ENCODE measurements at regions not wholly inside any gene's neighbourhood (a gene's known extent, or its start where the extent isn't known, plus 50 kb on each side); places are given as distances from the start of the nearest gene placed in this dataset.

DNA sequence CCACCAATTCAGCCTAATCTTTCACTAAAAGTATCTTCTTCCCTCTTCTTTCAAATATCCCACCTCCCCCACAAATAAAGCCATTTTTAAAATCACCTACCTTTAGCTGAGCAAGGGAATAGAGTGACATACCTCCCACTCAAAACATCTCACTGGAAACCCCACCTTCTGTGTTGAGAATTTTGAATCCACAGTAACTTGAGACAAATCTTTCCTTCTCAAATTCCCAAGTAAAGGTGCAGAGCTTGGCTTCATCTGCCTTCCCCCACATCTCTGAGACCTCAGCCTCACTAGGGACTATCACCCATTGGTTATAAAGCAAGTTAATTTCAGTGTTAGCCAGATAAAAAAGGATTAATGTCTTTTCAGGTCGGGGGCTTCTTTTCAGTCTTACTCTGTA, 180.4 kb downstream of the INO80D start:
- TF ChIP-seq, protein P1, sequence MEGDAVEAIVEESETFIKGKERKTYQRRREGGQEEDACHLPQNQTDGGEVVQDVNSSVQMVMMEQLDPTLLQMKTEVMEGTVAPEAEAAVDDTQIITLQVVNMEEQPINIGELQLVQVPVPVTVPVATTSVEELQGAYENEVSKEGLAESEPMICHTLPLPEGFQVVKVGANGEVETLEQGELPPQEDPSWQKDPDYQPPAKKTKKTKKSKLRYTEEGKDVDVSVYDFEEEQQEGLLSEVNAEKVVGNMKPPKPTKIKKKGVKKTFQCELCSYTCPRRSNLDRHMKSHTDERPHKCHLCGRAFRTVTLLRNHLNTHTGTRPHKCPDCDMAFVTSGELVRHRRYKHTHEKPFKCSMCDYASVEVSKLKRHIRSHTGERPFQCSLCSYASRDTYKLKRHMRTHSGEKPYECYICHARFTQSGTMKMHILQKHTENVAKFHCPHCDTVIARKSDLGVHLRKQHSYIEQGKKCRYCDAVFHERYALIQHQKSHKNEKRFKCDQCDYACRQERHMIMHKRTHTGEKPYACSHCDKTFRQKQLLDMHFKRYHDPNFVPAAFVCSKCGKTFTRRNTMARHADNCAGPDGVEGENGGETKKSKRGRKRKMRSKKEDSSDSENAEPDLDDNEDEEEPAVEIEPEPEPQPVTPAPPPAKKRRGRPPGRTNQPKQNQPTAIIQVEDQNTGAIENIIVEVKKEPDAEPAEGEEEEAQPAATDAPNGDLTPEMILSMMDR (IDR thresholded peaks at IDR 0.05): no peak
- TF ChIP-seq EP300 (IDR thresholded peaks at IDR 0.05) (no peak), POLR2AphosphoS5 (IDR thresholded peaks at IDR 0.05) (no peak), POLR2A (IDR thresholded peaks at IDR 0.05) (no peak)

Measured in sigmoid colon (tissue), 4 donors.